ENCODE measurements at regions not wholly inside any gene's neighbourhood (a gene's known extent, or its start where the extent isn't known, plus 50 kb on each side); places are given as distances from the start of the nearest gene placed in this dataset.
"Not testable (repeated sequence)": the region's sequence is repeated elsewhere in the genome, so short reads cannot be mapped to it uniquely, and the experiment has no call there.

DNA sequence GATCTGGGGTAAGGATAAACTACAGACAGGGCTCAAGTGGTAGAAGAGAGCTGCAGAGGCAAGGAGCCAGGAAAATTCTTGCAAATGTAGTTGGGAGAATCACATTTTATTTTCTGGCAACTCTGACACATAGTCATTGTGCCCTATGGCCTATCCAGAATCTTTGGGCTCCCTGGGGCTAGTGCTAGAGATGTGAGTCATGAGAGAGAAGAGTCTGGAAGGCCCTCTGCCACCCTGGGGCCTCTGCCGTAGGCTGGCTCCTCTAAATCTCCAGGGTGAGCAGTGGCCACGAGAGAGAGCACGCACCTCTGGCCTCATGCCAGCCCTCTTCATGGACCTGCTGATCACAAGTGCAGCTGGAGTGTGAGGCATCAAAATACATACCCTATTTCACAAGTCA, 74.3 kb upstream of the SSBP2 start:
- Histone ChIP-seq H2AFZ (no peak overlapping the region), H3K4me2 (peak overlapping the region; percentile 58), H3K27me3 (ENCODE audit: insufficient read depth, low read depth) (no peaks in the 10 kb centered on the region), H3K4me3 (no peak overlapping the region), H3K79me2 (ENCODE audit: low read depth) (no peaks in the 10 kb centered on the region), H3F3A (ENCODE audit: insufficient read depth, low read depth) (peaks cover 20% of the 10 kb centered on the region), H3K9me2 (ENCODE audit: insufficient read depth) (no peaks in the 10 kb centered on the region), H3K4me1 (replicated peaks; ENCODE audit: insufficient read depth) (peaks cover 29% of the 10 kb centered on the region), H3K36me3 (ENCODE audit: low read depth) (no peaks in the 10 kb centered on the region), H3K9me3 (ENCODE audit: insufficient read depth, low read depth) (no peaks in the 10 kb centered on the region), H4K20me1 (ENCODE audit: insufficient read depth) (no peaks in the 10 kb centered on the region), H3K27ac (peak overlapping the region; percentile 63)
- POLR2A ChIA-PET (ENCODE audit: unreplicated experiment): interaction anchor here (1.1 kb wide), 1 partner anchor 26 kb away, joined by 3 read pairs; no protein-coding TSS in a partner anchor
- TF ChIP-seq EZH2 (IDR thresholded peaks at IDR 0.05; ENCODE audit: low read depth): no peak
- TF ChIP-seq, protein P1, sequence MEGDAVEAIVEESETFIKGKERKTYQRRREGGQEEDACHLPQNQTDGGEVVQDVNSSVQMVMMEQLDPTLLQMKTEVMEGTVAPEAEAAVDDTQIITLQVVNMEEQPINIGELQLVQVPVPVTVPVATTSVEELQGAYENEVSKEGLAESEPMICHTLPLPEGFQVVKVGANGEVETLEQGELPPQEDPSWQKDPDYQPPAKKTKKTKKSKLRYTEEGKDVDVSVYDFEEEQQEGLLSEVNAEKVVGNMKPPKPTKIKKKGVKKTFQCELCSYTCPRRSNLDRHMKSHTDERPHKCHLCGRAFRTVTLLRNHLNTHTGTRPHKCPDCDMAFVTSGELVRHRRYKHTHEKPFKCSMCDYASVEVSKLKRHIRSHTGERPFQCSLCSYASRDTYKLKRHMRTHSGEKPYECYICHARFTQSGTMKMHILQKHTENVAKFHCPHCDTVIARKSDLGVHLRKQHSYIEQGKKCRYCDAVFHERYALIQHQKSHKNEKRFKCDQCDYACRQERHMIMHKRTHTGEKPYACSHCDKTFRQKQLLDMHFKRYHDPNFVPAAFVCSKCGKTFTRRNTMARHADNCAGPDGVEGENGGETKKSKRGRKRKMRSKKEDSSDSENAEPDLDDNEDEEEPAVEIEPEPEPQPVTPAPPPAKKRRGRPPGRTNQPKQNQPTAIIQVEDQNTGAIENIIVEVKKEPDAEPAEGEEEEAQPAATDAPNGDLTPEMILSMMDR (conservative IDR thresholded peaks at IDR 0.05): no peak
- BruUV-seq (replicated peaks): no TSS peak
- peak; percentile 66 to 80 for DNase-seq
- intact Hi-C loops (cut with micrococcal nuclease; ENCODE audit: unreplicated experiment): no loop called here
- CTCF ChIA-PET: no interaction called here

DNA sequence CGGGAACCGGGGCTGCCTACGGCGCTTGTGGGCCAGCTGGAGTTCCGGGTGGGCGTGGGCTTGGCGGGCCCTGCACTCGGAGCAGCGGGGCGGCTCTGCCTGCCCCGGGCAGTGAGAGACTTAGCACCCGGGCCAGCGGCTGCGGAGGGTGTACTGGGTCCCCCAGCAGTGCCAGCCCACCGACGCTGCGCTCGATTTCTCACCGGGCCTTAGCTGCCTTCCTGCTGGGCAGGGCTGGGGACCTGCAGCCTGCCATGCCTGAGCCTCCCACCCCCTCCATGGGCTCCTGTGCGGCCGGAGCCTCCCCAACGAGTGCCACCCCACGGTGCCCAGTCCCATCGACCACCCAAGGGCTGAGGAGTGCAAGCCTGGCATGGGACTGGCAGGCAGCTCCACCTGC, 72.8 kb upstream of the SSBP2 start:
- BruUV-seq (replicated peaks); H3K27me3 ChIP-seq (ENCODE audit: insufficient read depth, low read depth); CTCF ChIA-PET; H4K20me1 ChIP-seq (ENCODE audit: insufficient read depth); H3K27ac ChIP-seq; H3K79me2 ChIP-seq (ENCODE audit: low read depth); DNase-seq; POLR2A ChIA-PET (ENCODE audit: unreplicated experiment); H3K4me2 ChIP-seq; H3K36me3 ChIP-seq (ENCODE audit: low read depth); H3K4me3 ChIP-seq; H3K9me2 ChIP-seq (ENCODE audit: insufficient read depth); H2AFZ ChIP-seq; H3K9me3 ChIP-seq (ENCODE audit: insufficient read depth, low read depth); intact Hi-C loops (cut with micrococcal nuclease; ENCODE audit: unreplicated experiment): not testable (repeated sequence)
- Histone ChIP-seq H3K4me1 (replicated peaks; ENCODE audit: insufficient read depth) (peaks cover 42% of the 10 kb centered on the region), H3F3A (ENCODE audit: insufficient read depth, low read depth) (peaks cover 33% of the 10 kb centered on the region)

- no peak overlapping the region for H3K4me3 ChIP-seq
- H2AFZ ChIP-seq: no peak overlapping the region
- no peaks in the 10 kb centered on the region for H3K9me2 ChIP-seq (ENCODE audit: insufficient read depth)
- no peak for DNase-seq
- peak overlapping the region; percentile 72 for H3K27ac ChIP-seq
- H3K27me3 ChIP-seq (ENCODE audit: insufficient read depth, low read depth): no peaks in the 10 kb centered on the region
- intact Hi-C loops (cut with micrococcal nuclease; ENCODE audit: unreplicated experiment): loop anchor here (2.0 kb wide), 2 partner anchors 20 to 70 kb away; partner anchors contain the start of gene SSBP2
- TF ChIP-seq, protein P1 (conservative IDR thresholded peaks at IDR 0.05): no peak
- TF ChIP-seq EZH2 (IDR thresholded peaks at IDR 0.05; ENCODE audit: low read depth): no peak
- H3K79me2 ChIP-seq (ENCODE audit: low read depth): no peaks in the 10 kb centered on the region
- H3K9me3 ChIP-seq (ENCODE audit: insufficient read depth, low read depth): peaks cover 5% of the 10 kb centered on the region; the same call in 1 of the 2 replicates
- POLR2A ChIA-PET (ENCODE audit: unreplicated experiment): no interaction called here
- CTCF ChIA-PET: no interaction called here
- no TSS peak for BruUV-seq (replicated peaks)
- H3K4me2 ChIP-seq: peak overlapping the region; percentile 47
- H3K36me3 ChIP-seq (ENCODE audit: low read depth): no peaks in the 10 kb centered on the region
- peaks cover 41% of the 10 kb centered on the region for H3K4me1 ChIP-seq (replicated peaks; ENCODE audit: insufficient read depth)
- no peaks in the 10 kb centered on the region for H4K20me1 ChIP-seq (ENCODE audit: insufficient read depth)
- peaks cover 33% of the 10 kb centered on the region for H3F3A ChIP-seq (ENCODE audit: insufficient read depth, low read depth)
Measured at GRCh38 chr5:81820863-81821262, 70.0 kb upstream of the SSBP2 start.

- H3K27ac ChIP-seq: peak overlapping the region; percentile 72
- no peaks in the 10 kb centered on the region for H4K20me1 ChIP-seq (ENCODE audit: insufficient read depth)
- H2AFZ ChIP-seq: no peak overlapping the region
- no peak overlapping the region for H3K4me3 ChIP-seq
- no peaks in the 10 kb centered on the region for H3K27me3 ChIP-seq (ENCODE audit: insufficient read depth, low read depth)
- no peak for DNase-seq
- no peaks in the 10 kb centered on the region for H3K36me3 ChIP-seq (ENCODE audit: low read depth)
- H3K9me3 ChIP-seq (ENCODE audit: insufficient read depth, low read depth): peaks cover 5% of the 10 kb centered on the region
- no TSS peak for BruUV-seq (replicated peaks)
- peaks cover 29% of the 10 kb centered on the region for H3F3A ChIP-seq (ENCODE audit: insufficient read depth, low read depth)
- H3K79me2 ChIP-seq (ENCODE audit: low read depth): no peaks in the 10 kb centered on the region
- H3K9me2 ChIP-seq (ENCODE audit: insufficient read depth): peaks cover 2% of the 10 kb centered on the region; the same call in 1 of the 2 replicates
- H3K4me1 ChIP-seq (replicated peaks; ENCODE audit: insufficient read depth): peaks cover 35% of the 10 kb centered on the region
- H3K4me2 ChIP-seq: peak overlapping the region; percentile 47
- intact Hi-C loops (cut with micrococcal nuclease; ENCODE audit: unreplicated experiment): loop anchor here (2.0 kb wide), 2 partner anchors 19 to 69 kb away; partner anchors contain the start of gene SSBP2
- POLR2A ChIA-PET (ENCODE audit: unreplicated experiment): interaction anchor here (0.6 to 0.7 kb wide), 2 partner anchors 14 to 69 kb away, joined by 3 to 5 read pairs; partner anchors contain the start of gene SSBP2
- TF ChIP-seq, protein P1 (conservative IDR thresholded peaks at IDR 0.05): no peak
- CTCF ChIA-PET: interaction anchor here (1.0 kb wide), 1 partner anchor 18 kb away, joined by 3 read pairs; no protein-coding TSS in a partner anchor
Measured at GRCh38 chr5:81820318-81820636, 69.4 kb upstream of the SSBP2 start.

All from PC-9 (cell line).